GM18867 (cell line): ENCODE measurements at regions not wholly inside any gene's neighbourhood (a gene's known extent, or its start where the extent isn't known, plus 50 kb on each side); places are given as distances from the start of the nearest gene placed in this dataset.

ENCODE experiments used
- ATAC-seq: cut with Tn5 transposase; IDR thresholded peaks from one replicate; pipeline ENCODE4 v1.9.1; 2021; ENCODE audit warnings: mild to moderate bottlenecking, moderate library complexity; ENCODE audit not compliant: unreplicated experiment

DNA sequence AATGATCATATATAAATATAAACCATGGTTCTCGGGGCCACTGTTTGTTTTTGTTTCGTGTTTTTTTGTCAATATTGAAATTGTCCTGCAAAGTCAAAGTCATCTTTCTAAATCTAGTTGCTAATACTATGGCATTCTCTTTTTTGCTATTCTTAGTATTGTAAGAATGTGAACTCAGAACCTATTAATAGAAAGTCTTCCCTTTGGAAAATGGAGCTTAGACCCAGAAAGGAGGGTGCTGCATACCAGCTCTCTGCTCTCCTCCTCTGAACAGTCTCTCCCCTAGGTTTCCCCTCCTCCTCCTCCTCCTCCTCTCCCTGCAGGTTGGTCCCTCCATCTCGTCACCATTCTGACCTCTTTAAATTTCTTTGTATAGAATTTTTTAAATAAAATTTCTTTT lies 150.4 kb upstream of the CCN2 start:
- no peak for ATAC-seq

DNA sequence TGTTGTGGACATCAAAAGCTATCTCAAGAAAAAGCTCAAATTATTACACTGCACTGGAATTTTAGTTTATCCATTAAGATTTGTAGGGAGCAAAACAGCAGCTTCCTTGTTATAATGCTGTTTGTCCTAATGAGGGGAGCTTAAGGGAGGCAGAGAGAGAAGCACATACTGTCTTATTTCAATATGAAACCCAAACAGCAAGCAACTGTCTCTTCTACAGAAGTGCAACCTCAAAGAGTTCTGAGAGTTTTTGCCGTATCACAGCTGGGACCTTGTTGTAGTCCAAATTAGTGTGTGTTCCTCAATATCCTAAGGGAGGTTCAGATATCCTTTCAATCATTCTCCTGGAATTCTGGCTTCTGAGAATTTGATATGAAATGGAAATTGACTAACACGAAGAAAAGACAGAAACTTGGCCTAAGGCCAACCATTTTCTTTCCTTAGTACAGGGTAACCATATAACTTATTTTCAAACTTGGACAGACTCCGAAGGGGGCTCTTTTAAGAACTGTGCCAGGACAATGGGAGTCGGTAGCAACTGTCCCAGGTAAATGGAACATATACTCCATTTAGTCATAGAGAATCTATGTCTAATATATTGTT lies 149.3 kb upstream of the CCN2 start:
- no peak for ATAC-seq

DNA sequence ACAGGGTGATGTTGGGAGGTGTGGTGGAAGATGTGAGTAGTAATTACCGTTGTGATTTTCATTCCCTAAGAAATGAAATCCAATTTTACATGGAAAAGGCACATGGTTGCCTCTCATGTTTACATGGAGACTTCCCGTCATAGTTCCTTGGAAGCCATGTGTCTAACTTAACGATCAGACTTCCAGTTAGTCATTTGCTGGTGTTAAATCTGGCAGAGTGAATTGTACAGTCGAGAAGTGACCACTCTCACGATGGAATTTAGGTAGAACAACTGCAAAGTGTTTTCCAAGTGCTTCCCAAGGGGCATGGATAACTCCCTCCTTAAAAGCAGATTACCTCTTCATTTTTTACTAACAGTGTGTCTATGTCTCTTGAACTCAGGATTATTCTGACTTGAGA lies 145.8 kb upstream of the CCN2 start:
- no peak for ATAC-seq

DNA sequence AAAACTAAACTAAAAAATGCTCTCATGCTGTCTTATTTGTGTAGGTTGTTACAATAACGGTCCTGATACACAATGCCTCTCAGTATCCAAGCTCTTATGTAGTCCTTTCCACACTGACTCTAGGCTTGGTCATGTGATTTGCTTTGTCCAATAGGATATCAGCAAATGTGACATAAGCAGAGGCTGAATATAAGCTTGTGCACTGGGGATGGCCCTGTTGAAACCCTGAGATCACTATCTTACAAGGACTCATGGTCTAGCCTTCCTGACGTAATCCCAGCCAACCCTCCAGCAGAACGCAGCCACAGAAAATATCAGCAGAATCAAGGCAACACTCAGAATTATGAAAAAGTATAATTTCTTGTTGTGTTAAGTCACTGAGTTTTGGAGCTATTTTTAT lies 145.1 kb upstream of the CCN2 start:
- ATAC-seq = no peak

DNA sequence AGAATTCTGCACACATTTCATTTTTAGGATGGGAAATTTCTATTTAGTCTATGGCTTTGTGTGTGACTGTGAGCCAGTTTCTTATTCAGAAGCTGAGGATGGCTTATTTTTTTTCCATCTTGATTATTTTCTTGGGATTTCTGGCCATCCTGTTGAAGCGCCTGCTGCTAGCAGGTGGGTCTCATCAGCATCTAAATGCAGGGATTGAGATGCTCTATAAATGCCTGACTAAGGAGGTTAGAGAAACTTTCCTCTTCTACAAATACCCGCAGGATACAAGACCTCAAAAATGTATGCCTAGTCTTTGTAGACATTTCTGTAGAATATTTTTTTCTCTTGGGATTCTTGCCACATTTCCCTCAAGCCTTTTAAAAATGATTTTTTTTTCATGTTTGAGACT lies 138.0 kb upstream of the CCN2 start:
- no peak for ATAC-seq

DNA sequence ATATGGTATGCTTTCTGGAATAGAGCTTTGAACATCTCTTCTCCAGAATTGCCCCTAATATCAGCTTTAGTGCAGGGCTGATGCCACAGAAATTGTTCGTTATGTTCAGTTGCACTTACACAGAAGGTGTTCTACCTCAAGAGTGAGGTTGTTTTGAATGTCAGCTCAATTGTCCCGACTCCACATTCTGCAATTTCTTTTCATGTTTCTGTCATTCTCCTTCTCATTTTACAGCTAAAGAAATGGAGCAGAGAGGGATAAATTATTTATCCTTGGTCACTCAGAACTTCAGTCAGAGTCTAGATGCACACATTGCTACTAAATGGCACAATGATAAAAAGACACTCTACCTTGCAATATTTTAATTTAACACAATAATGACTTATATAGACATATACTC lies 137.0 kb upstream of the CCN2 start:
- ATAC-seq = no peak

DNA sequence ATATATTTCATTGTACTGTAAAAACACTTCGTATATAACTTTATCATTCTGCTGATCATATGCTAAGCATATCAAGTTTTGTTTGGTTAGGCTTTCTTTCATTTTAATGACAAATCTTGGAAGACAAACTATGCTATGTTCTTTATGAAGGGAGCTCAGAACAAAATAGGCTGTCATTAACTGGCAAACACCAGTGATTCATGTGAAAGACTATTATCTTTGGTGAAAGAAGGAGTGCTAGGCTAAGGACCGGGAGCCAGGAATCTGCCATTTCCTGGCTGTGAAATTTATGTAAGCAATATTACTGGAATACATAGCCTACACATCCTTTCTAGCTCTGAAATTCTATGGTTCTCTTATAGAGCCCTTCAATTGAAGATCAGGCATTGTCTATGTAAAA lies 136.2 kb upstream of the CCN2 start:
- ATAC-seq = no peak

DNA sequence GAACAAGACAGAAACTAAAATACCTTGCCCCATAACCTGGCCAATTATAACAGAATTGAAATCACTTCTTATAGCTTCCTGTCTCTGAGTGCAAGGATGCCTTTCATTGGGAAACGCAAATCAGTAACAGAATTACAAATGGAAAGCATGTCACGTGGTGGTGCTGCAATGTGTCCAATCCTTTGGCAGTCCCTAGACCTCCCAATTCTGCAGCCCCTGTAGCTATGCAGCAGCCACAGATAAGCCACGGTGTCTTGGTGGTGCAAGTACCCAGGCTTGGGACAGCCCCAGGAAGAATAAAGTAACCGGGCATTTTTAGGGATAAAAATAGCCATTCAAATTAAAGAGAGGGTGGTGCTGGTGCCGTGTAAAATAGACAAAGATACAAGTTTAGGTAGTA lies 134.6 kb upstream of the CCN2 start:
- ATAC-seq = no peak

DNA sequence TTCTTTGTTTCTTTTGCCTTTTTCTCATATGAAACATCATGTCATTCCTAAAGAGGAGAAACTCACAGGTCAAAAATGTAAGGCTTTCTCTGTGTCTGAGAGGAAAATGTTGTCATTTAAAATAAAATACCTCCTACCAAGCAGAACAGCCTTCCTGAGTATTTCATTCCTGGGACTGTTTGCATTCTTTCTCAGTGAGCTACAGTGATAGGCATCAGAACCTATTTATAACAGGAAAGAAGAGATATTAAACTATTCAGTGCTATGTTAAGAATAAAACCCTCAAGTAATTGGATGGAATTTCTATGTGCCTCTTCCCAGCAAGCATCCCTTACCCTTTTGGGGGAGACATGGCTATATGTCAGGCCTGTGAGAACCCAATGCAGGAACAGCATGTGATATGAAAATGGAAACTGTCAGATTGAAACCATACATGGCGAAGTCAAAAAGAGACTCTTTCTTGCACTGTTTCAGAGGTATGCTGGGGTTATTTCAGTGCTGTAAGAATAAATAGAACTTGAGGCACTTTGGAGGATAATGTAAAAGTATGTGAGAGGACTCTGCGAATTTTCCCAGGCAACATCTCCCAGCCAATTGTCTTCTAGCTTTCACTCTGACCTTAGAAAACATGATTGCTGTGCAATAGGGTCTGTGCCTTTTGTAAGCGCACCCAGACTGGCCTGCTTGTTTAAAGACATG lies 133.8 kb upstream of the CCN2 start:
- ATAC-seq = peak; percentile 82

DNA sequence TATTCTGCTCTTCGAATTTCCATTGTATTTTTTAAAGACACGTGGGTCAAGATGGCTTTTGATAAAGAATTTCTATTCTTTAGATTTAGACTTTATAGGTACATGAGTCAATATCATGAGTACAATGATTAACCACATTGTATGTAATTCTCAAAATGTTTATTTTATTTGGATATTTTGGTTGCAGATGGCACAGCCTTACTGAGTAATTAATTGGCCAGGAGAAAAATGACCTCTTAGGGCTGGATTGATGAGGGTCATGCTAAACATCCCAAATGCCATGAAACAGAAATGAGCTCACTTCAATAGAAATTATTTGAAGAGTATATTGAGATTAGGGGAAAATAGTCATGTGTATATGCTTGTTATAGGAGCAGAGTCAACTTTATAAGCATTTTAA lies 131.2 kb upstream of the CCN2 start:
- ATAC-seq = no peak

DNA sequence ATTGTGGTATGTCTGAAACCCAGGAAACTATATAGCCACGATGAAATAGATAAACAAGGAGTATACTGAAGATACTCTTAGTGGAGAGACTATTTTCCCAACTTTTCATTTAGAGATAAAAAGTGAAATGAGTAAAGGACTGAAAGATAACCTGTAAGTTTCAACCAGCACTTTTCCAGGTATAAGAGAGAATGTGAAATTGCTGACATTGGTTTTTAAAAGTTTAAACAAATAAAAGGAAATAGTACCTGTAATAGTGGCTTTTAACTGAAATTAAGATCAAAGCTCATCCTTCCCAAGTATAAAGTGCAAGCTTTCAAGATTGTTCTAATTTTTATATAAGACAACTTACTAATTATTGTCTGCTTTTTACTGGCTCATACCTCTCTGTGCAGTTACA lies 130.2 kb upstream of the CCN2 start:
- ATAC-seq = no peak

DNA sequence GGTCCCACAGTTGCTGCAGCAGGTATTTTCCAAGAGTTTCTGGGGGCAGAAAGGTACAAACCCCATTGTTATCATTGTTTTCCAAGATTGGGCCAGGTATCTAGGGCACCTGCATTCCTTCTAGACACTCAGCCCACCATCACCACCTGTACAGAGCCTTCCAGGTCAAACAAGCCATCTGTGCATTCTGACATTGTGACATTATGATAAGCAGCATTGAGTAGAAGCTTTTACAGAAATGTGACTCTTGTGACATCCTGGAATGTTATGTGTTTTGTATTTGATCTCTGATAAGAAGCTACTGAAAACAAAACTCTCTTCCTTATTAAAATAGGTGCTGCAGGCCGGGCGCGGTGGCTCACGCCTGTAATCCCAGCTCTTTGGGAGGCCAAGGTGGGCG lies 128.1 kb upstream of the CCN2 start:
- ATAC-seq = no peak

DNA sequence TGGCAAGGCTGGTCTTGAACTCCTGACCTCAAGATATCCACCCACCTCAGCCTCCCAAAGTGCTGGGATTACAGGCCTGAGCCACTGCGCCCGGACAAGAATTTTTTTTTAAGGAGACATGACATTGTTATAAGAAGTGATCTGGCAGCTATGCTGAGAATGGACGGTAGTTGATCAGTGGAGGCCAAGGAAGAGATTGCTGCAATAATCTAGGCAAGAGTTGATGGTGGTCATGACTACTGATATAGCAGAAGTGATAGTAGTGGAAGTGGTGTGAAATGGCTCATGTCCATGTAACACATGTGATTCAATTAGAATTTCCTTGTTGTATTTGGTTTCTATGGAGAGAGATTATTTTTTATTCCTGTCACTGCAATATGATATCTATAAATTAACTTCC lies 125.3 kb upstream of the CCN2 start:
- no peak for ATAC-seq

DNA sequence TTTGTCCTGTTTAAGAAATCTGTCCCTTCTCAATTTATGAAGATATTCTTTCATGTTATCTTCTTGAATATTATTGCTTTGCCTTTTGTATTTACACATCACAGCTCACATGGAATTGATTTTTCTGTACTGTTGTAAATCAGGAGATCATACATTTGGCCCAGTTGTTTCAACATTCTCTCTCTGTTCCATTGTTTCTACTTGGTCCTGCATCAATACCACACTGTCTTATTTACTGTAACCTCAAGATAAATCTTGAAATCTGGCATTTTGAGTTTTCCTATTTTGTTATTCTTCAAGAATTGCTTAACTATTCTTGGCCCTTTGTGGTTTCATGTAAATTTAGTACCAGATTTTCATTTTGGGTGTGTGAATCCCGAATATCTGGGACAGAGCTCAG lies 121.7 kb upstream of the CCN2 start:
- ATAC-seq = no peak

DNA sequence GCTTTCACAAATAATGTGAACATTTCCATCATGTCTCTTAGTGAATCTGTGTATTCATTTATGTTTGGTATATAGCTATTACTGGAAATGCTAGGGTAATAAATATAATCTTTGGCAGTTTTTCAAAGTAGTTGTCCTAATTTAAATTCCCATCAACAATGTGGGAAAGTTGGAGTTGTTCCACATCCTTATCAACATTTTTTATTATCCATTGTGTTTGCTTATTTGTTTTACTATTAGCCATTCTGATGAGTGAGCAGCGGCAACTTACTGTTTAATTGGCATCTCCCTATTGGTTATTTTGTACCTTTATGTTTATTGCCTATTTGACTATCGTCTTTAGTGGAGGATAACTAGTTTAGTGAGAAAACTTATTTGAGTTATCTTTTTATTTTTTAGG lies 121.1 kb upstream of the CCN2 start:
- no peak for ATAC-seq

DNA sequence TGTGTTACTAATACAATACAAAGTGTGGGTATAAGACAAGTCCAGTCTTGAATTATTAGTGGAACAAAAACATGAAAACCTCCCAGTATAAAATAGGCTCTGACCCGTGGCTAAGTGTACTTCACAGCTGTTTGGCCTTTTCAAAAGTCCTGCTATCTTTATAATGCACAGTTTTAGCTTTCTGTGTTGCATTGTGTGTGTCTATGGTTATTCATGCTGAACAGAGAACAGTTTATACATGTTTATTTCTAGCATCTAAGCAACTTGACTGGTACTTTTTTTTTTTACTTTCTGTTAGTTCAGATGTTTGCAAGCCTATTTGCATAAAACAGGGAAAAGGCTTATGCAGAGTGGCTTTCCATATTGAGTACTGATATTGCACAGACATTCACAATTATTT lies 119.2 kb upstream of the CCN2 start:
- no peak for ATAC-seq

DNA sequence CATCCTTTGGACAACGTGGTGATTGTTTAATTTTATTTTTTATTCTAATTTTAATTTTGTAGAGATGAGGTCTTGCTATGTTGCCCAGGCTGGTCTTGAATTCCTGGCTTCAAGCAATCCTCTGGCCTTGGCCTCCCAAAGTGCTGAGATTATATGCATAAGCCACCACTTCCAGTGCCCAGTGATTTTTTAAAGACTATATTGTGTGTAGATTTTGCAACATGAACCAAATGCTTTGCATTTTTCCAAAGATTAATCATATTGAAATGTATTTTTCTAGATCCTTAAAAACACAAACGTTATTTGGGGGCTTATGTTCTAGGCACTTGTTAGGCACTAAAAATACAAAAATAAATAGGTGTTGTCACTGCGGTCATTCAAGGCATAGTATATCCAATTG lies 117.6 kb upstream of the CCN2 start:
- ATAC-seq = no peak

DNA sequence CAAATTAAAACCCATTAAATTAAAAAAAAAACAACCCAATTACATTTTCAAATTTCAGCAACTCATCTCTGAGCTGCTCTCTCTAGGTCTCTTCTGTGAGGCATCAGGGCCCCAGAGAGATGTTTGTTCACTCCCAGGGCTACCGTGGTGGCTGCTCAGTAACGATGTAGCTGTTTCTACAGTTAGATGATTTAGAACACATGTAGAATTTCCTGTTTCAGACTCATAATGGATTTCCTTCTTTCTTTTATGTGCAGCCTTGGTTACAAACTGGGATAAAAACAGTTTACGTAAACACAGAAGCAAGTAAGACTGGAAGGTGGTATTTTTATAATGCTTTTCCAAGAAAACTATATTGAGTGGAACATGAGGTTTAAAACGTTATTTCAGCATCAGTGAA lies 116.1 kb upstream of the CCN2 start:
- ATAC-seq = no peak

DNA sequence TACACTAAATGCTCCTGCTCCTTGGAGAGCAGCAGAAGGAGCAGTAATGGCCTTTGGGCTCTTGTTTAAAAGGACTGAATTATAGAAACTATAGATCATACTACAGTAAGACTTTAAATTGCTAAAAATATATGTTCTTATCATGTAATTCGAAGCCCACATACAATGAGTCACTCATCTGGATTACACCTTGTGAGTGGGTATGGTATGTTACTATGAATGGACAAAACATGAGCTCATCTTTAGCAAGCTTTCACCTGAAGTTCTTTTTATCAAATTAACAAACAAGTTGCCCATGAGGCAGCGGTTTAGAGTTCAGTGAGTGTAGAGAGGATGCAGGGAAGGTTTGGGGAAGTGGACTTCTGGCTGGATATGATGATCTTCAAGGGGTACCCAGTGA lies 114.4 kb upstream of the CCN2 start:
- no peak for ATAC-seq

DNA sequence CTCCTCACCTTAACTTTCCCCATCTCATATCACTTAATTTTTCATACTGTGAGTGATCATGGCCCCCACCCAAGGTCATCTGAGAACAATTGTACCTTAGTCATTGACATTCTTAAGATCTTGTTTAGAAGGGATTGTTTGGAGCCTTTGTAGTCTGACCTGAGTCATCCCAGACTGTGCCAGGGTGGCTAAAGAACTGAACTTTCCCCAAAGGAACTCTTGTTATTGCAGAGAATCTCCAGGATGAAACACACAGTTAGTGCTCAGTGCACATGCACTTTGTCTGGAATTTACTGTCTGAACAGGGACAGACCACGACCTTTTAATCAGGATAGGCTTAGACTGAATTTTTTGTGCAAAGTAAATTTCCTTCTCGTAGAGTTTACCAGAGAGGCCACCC lies 112.6 kb upstream of the CCN2 start:
- ATAC-seq = no peak

DNA sequence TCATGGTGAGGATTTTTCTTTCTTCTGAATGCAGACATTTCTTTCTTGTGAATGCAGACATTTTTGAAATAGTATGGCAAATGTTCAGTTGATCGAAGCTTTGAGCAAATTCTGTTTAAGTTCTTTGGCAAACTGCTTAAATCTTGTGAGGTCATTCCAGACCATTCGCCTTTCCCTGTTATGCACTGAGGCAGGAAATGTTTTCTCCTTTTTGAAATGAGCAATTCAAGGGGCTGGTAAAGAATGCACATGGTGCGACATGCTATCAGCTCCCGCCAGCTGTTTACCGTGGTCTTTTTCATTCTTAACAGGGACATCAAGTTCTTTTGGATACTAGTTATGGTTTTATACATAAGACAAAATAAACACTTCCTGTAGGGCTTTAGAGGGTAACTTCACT lies 112.0 kb upstream of the CCN2 start:
- no peak for ATAC-seq

DNA sequence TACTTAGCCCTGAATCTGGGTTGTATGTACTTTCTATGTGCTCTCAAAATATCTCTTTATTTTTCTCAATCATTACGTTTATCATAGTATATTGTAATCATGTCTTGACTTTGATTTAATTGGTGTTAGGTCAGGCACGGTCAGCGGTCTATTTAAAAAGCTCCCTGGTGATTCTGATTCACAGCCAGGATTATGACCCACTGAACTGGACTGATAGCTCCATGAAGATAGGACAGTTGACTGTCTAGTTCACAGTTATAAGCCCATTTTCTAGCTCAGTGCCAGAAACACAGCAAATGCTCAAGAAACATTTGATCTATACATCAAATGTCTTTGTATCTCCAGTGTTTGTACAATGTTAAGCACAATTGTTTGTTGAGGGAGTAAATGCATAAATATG lies 111.5 kb upstream of the CCN2 start:
- no peak for ATAC-seq

DNA sequence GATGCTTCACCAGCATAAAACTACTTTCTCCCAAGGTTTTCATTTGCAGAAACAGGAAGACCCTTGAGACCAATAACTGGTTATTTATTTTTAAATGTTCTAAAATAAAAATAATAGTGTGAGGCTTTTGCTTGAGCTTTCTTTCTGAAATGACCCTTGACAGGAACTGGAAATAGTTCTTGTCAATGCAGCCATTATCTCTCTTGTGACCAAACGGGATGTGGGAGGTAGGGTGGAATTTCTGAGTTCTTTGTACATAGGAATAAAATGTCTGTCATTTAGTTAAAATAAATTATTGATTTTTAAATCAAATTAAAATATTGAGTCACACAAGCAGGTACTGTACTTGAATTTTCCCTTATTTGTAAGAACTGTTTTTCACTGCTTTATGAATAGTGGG lies 110.2 kb upstream of the CCN2 start:
- no peak for ATAC-seq
